ENCODE measurements at regions not wholly inside any gene's neighbourhood (a gene's known extent, or its start where the extent isn't known, plus 50 kb on each side); places are given as distances from the start of the nearest gene placed in this dataset.
"Not testable (repeated sequence)": the region's sequence is repeated elsewhere in the genome, so short reads cannot be mapped to it uniquely, and the experiment has no call there.

DNA sequence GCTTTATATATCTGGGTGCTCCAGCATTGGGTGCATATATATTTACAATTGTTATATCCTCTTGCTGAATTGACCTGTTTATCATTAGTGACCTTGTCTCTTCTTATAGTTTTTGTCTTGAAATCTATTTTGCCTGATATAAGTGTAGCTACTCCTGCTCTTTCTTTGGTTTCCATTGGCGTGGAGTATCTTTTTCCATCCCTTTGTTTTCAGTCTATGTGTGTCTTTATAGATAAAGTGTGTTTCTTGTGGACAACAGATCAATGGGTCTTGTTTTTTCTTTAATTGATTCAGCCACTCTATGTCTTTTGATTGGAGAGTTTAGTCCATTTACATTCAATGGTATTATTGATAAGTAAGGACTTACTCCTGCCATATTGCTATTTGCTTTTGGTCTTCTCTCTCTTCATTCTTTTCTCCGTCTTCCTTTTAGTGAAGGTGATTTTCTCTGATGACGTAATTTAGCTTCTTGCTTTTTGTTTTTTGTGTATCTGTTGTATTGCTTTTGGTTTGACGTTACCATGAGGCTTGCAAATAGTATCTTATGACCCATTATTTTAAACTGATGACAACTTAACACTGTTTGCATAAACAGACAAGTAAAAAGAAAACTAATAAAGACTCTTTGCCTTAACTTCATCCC is 347.6 kb downstream of the TMEM121 start:
- DNase-seq (ENCODE audit: low spot score), result no peak

DNA sequence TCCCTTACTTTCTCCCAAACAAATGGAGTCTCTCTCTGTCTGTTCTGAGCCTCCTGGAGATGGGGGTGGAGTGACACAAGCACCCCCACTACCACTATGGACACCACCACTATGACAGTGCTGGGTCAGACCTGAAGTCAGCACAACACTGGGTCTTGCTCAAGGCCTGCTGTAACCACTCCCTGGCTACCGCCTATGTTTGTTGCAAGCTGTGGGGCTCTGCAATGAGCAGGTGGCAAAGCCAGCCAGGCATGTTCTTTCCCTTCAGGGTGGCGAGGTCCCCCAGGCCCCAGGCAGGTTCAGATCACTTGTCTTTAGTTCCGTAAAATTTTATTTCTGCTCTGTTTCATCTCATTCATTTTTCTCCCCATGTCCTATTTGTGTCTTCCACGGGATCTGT is 349.8 kb downstream of the TMEM121 start:
- no peak for DNase-seq (ENCODE audit: low spot score)

DNA sequence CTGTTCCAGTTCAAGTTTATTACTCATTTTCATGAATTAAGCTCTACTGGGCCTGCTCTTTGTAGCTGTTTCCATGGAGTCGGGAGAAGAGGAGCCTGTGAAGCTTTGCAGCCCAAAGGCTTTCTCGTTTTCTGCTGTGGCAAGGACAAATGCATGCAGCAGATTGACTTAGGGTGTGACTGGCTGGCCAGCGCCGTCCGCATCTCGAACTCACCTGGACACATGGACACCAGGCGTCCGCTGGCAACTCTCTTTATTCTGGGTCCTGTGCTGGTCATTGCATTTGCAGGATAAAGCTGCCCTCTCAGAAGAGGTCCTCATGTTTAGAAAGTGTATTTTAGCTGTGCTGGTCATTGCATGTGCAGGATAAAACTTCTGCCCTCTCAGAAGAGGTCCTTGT is 350.4 kb downstream of the TMEM121 start:
- no peak for DNase-seq (ENCODE audit: low spot score)

DNA sequence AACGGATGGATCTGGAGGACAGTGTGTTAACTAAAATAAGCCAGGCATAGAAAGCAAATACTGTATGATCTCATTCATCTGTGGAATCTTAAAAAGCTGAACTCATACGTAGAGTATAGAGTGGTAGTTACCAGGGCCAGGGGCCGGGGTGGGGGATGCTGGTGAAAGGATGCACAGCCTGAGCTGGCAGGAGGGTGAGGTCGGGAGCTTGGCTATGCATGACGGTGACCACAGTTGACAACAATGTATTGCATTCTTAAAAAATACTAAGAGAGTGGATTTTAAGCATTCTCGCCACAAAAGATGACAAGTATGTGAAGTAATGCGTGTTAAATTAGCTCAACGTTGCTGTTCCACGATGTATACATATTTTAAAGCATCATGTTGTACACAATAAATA is 351.3 kb downstream of the TMEM121 start:
- DNase-seq (ENCODE audit: low spot score), result no peak

DNA sequence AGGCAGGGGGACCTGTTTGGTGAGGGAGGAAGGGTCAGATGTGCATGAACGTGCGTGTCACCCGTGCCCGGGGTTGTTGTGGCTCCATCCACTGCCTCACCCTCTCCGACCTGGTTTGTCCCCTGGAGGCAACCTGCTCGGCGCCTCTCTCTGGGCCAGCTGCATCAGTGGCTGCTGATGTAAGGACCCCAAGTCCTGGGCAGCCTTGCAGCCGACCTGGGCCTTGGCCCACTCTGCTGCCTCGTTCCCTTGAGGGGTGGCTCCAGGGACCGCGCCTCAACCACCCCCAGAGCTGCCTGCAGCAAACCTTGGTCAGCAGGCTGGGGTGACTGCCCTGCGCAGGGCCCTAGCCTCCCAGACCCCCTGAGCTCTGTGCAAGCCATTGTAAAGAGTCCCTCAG is 351.7 kb downstream of the TMEM121 start:
- DNase-seq (ENCODE audit: low spot score), result no peak

DNA sequence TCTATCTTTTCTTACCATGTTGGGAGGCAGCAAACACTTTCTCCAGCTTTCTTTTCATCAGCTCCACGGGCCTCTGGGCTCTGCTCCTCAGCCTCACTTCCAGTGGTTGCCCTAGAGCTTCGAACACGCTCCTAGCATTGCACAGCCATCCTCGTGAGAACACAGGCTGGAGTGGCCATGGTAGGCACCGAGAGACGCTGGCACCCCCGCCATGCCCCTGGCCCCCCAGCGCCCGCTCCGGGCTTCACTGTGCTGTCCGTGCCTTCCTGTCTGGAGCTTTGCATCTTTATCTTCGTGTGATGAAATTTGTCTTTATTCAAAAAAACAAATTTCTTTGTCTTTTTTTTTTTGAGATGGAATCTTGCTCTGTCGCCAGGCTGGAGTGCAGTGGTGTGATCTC is 352.2 kb downstream of the TMEM121 start:
- no peak for DNase-seq (ENCODE audit: low spot score)

DNA sequence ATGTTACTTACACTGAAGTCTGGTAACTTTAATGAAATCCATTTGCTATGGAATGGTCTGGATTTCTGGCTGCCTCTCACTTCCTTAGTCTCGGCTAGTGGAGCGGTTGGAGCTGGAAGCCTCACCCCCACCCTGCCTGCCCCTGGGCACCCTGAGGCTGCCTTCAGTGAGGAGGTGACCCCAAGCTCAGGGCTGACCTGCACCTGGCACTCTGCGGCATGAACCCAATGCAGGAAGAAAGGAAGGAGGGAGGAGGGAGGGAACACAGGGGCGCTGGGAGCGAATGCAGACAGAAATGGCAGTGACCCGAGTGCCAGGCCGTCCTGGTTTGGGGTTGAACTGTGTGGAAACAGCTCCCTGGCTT is 353.1 kb downstream of the TMEM121 start:
- no peak for DNase-seq (ENCODE audit: low spot score)

DNA sequence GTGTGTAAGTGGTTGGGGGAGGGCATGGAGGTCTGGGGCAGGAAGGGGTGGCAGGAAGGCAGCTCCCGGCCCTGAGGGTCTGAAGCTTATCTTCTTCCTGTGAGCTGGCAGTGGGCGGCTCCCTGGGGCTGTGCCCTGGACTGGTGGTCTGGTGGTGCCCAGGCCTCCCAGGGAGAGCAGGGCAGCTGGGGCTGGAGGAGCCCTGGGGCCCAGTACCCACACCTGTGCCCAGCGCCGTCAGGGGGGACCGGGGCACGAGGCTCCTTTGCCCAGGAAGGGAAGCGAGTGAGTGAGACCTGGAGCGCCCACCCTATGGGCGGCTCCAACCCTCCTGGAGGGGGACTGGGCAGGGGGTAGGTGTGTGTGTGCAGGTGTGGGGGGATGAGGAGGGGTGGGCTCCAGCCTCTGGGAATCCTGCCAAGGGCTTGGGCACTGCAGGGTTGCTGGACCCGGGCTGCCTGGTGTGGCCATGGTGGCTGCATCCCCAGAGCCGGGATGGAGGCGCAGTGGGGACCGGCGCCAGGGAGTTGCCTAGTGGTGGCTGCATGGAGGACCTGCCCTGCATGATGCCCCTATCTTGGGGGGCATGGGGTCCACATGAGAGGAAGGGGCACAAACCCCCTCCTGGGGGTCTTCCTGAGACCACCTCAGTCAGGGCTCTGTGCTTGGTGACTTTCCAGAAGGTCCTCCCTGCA is 353.6 kb downstream of the TMEM121 start:
- DNase-seq (ENCODE audit: low spot score), result no peak

DNA sequence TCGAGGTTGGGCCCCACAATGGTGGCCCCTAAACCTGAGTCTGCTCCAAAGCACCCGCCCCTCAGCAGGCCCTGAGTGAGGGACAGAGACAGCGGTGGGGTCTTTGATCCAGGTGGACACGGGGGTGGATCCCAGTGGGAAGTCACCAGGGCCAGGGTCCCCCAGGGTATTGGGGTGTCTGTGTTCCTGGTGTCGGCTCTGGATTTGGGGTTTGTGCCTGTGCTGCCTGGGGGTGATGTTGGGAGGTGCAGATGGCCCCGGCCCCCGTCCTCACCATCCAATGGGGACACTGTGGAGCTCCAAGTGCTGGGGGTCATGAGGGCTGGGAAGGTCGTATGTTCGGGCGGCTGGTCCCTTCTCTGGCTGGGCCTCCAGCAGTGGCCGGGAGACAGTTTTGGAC is 354.2 kb downstream of the TMEM121 start:
- no peak for DNase-seq (ENCODE audit: low spot score)

DNA sequence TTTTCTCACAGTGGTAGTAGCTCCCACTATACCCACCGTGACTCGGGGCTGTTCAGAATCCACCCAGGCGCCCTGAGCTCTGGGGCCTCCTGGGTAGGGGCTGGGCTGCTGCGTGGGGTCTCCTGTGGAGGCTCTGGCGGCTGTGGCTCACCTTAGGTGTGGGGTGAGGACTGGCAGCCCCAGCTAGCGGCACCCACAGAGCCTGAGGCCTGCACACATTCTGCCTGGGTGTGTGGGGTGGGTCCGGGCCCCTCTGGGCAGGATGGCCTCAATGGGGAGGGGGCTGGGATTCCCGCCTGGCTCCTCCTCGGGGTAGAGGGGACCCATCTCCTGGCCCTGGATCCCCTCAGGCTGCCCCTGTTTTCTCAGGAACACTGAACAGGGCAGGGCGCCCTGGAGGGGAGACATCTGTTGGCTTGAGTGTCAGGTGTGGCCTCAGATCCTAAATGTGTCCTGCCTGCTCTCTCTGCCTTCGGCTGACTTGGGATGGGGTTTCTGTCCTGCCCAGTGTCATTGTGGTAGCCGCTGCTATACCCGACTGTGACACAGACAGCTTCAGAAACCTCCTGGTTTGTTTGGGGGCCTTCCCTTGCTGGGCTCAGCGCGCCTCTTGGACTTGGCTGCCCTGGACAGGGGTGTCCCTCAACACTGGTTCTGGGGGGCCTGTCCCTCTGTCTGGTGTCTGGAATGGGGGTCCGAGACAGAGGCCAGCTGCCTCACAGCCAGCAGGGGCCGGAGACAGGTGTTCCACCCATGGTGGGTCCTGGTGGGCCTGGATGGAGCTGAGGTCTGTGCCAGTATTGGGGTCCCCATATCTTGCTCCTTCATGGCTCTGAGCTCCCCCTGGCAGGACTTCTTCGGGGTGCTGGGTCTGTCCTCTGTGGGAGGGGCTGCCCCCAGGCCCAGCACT is 354.9 kb downstream of the TMEM121 start:
- no peak for DNase-seq (ENCODE audit: low spot score)

DNA sequence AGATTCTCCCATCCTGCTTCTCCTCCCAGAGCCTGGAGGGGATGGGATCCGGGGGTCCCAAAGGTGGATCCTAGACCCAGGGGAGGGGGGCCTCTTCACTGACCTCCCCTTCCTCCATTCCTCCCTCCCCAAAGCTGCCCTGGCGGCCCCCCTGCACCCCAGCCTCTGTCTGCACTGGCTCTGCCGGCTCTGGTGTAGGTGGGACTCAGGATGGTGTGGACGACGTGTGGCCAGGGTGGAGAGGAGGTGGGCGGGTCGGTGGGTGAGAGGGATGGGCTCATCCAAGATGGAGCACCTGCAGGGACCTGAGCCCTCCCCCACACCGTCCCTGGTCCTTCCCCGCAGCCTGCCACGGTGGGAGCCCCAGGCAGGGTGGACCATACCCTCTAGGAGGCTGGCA is 355.6 kb downstream of the TMEM121 start:
- not testable (repeated sequence) for DNase-seq (ENCODE audit: low spot score)

DNA sequence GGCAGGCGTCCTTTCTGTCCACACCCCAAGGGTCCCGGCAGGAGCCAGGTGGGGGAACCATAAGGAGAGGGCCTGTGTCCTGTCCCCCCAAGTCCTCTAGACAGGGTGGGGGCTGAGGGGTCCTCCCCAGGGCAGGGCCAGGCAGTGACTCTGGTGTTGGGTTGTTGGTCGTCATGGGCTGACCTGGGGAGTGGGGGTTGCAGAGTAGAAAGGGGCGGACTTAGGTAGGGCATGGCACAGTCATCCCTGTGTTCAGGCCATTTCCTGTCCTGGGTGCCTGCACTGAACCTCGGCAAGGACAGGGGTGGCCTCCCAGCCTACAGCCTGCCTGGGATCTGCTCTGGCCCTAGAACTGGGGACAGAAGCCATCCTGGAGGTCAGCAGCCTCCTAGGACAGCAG is 356.2 kb downstream of the TMEM121 start:
- DNase-seq (ENCODE audit: low spot score), result no peak

DNA sequence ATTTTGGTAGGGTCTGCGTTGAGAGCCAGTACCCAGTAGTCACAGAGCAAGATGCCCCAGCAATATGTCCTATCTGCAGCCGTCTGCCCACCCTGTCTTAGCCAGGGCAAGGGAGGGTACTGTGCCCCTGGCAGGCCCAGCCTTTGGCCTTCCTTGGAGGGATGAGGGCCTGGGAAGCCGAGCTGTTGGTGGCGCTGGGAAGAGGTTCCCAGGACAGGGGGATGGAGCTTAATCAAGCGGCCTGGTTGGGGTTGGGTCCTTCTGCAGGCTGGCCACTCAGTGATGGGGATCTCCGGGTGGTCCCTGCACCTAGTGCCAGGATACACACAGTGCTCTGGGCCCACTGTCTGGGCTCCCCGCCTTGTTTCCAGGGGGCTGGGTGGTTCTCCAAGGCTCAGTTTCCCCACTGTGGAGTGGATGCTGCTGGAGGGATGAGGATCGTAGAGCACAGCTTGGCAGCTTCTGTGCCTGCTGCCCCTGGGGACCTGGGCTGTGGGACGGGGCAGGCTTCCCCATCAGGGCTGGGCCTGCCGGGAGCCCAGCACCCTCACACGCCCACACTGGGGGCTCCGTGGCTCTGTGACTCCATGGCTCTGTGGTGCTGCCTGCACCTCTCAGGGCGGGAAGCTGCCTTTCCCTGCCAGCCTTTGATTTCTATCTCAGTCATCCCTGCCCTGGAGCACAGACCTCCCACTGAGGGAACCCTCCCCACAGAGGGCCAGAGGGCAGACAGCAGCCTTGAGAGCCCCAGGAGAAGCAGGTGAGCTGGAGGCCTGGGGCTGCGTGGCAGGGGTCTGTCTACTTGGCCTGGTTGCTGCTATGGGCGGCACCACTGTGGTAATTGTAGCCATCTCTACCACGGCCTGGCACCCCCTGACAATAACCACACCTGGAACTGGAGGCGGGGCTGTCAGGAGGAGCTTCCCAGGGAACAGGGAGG is 357.0 kb downstream of the TMEM121 start:
- no peak for DNase-seq (ENCODE audit: low spot score)

DNA sequence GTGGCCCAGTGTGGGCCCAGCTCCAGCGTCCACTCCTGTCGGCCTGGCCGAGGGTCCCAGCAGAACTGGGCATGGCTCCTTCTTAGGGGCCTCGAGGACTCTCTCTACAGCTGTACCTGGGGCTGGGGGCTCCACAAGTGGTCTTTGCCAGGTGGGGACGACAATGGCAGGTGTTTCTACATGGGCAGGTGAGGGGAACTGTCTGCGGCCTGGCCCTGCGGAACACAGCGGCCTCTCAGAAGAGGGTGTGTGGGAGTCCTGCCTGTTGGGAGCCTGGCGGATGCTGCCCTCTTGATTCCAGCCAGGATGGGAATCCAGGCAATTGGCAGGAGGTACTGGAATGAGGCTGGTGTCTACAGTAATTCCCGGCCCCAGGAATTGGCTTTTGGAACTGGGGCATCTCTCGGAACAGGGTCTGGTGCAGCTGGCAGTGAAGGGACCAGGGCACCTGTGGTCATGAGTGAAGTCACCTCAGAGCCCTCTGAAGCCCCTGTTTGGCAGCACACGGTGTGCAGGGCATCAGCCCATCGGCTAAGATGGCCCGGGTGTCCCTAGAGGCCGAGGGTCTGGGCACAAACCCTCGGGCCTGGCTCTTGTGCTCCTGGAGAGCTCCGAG is 357.9 kb downstream of the TMEM121 start:
- DNase-seq (ENCODE audit: low spot score), result not testable (repeated sequence)

DNA sequence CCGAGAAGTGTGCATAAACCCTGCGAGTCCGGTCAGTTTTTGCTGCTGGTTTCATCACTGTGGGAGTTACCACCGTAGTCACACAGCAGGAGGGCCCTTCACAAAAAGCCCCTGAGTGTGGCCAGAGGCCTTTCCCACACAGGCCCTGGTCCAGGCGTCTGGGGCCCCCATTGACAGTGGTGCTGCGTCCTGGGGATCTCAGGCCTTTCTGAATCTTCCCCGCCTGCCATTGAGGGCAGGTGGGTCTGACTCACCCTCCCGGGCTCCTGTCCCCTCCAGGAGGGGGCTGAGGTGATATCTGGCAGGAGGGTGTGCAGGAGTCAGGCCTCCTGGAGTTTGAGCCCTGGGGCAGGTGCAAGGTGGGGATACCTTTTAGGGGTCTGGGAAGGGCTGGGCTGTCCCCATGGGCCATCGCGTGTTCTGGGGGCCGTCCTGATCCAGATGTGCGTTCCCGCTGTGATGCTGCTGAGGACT is 358.5 kb downstream of the TMEM121 start:
- DNase-seq (ENCODE audit: low spot score), result no peak

DNA sequence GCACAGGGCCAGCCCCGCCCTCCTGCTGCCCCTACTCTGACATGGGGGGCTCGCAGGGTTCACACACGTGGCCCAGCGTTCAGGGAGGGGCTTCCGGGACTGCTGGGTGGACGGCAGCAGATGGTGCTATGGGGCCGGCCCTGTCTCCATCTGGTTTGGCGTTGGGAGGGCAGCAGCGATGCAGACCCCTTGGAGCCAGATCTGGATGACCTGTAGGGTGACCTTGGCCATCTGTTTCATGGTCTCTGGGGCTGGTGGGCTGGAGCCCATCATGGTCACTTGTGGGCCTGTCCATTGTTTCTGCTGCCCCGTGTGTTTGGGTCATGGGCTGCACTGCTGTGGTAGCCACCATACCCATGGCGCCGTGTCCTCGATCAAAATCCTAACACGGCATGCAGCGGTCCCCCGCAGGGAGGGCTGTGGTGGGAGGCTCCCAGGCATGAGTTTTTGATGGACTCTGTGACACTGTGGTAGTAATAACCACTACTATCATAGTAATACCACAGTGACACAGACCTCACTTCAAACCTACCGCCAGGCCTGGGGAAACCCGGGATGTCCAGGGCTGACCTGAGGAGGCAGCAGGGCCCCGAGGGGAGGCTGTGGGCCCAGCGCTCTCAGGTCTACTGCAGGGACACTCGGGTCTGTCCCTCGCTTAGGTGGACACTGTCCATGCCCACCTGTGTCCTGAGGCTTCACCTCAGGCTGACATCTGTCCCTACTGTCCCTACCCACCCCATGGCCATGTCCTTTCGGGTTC is 359.4 kb downstream of the TMEM121 start:
- DNase-seq (ENCODE audit: low spot score), result no peak

DNA sequence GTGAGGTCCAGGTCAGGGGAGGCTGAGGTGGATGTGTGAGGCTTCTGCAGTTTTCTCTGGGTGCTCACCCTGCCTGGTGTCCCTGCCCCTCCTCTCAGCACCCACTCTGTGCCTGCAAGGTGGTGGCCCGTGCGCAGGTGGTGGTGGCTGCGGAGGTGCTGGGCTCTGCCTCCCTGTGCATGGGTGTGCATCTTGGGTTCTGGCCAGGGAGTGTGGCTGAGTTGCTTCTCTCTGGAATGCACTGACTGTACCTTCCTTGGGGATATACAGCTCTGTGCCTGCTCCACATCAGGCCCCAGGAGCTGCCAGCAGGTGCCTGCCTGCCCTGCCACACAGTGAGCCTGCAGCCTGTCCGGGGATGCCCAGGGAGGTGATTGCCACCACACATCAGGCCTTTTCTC is 360.4 kb downstream of the TMEM121 start:
- not testable (repeated sequence) for DNase-seq (ENCODE audit: low spot score)

DNA sequence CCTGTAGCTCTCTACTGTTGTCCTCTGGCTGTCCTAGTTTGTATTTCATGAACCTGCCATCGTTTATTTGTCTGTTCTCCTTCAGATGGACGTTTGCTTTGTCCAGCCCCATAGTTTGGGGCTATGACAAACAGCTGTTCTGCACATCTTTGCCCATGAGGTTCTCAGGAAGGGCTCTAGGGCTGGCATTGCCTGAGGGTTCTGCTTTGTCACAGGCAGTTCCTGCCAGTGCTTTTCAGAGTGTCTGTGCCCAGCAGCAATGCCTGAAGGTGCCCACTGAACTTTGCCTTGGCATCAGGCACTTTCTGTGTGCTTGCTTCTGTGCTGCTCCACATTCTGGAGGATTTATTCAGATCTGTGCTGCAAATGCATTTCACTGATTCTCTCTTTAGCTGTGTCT is 361.3 kb downstream of the TMEM121 start:
- DNase-seq (ENCODE audit: low spot score), result no peak

DNA sequence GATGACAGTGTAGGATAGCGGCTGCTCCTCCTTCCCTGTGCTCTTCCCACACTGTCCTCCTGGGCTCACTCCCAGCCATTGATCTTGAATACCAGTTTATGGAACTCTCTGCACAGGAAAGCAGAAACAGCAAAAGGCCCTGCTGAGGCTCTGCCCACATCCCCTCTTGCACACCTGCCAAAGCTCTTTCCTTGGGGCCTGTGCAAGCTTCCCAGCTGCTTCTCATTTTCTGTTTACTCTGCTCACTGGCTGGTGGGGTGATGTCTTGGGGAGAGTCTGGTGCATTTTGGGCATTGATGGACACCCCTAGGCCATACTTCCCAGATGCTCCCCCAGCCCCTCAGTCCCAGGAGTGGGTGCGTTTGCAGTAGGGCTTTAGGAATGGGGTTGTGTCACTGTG is 361.8 kb downstream of the TMEM121 start:
- DNase-seq (ENCODE audit: low spot score), result no peak

Data from CD4-positive, alpha-beta T cell treated with Interleukin-6 at 100 ng/mL for 8 hours (primary cell).